HG03565 (cell line): ENCODE measurements at regions not wholly inside any gene's neighbourhood (a gene's known extent, or its start where the extent isn't known, plus 50 kb on each side); places are given as distances from the start of the nearest gene placed in this dataset.
"Not testable (repeated sequence)": the region's sequence is repeated elsewhere in the genome, so short reads cannot be mapped to it uniquely, and the experiment has no call there.

Experiments used
- ATAC-seq: cut with Tn5 transposase; IDR thresholded peaks from one replicate; pipeline ENCODE4 v1.9.1; 2021; ENCODE audit warnings: mild to moderate bottlenecking, moderate library complexity; ENCODE audit not compliant: unreplicated experiment

DNA sequence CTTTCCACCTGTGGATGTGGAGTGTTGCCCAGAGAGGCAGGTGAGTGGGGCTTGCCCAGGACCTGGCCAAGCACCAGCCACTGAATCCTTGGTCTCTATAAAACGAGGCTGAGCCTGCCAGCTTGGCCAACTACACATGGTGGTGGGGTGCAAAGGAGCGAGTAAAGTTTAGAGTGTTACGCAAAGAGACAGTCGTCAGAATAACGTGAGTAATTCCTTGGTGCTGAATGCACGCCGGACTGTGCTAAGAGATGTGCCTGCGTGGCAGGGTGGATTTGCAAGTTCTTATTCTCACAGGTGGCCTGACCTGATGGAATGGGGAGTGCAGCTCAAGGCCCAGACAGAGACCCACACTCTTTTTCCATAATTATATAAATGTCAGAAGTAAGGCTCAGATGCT, 88.6 kb upstream of the B3GAT1 start:
- ATAC-seq, result no peak

- ATAC-seq, result no peak
Measured at GRCh38 chr11:134499990-134500389, 87.9 kb upstream of the B3GAT1 start.

- ATAC-seq, result no peak
Measured at GRCh38 chr11:134498326-134499139, 86.5 kb upstream of the B3GAT1 start.

- ATAC-seq, result no peak
Measured at GRCh38 chr11:134497586-134497985, 85.5 kb upstream of the B3GAT1 start.

GRCh38 chr11:134496058-134496457, 84.0 kb upstream of the B3GAT1 start:
- not testable (repeated sequence) for ATAC-seq

GRCh38 chr11:134494395-134494794, 82.4 kb upstream of the B3GAT1 start:
- ATAC-seq, result not testable (repeated sequence)

DNA sequence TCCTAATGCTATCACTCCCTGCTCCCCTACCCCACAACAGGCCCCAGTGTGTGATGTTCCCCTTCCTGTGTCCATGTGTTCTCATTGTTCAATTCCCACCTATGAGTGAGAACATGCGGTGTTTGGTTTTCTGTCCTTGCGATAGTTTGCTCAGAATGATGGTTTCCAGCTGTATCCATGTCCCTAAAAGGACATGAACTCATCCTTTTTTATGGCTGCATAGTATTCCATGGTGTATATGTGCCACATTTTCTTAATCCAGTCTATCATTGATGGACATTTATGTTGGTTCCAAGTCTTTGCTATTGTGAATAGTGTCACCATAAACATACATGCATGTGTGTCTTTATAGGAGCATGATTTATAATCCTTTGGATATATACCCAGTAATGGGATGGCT, 80.4 kb upstream of the B3GAT1 start:
- ATAC-seq, result not testable (repeated sequence)

GRCh38 chr11:134489728-134490127, 77.7 kb upstream of the B3GAT1 start:
- ATAC-seq, result no peak

GRCh38 chr11:134488913-134489312, 76.9 kb upstream of the B3GAT1 start:
- no peak for ATAC-seq

DNA sequence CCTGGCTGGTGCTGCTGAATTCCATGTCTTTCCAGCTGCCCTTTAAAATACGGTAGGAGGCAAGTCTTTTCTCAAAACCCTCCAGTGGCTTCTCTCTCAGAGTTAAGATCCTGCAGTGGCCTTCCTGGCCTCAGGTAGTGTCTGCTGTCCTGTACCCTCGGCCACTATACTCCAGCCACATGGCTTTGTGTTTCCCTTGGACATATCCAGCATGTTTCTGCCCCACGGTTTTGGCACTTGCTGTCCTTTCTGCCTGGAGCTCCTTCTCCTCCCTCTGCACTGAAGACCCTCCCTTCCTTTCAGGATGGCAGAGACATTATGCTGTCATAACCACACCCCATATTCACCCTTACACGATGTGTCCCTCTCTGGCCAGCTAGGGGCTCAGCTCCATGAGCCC, 76.5 kb upstream of the B3GAT1 start:
- no peak for ATAC-seq

- no peak for ATAC-seq
Measured at GRCh38 chr11:134487696-134488095, 75.7 kb upstream of the B3GAT1 start.

- no peak for ATAC-seq
Measured at GRCh38 chr11:134486704-134487103, 74.7 kb upstream of the B3GAT1 start.

DNA sequence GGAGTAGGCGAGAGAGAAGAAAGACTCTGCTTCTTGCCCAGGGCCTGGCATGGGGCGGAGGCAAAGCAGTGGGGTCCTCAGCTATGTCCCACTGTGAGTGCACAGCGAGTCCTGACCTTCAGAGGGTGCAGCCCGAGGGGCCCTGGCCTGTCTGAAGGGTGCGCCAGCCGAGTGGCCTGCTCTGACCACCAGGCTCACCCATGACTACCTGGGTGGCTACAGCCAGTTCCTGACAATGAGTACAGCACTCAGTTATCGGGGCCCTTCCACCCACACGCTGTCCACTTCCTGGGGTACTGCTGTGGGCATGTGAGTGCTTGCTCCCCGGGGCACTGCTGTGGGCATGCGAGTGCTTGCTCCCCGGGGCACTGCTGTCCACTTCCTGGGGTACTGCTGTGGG, 74.1 kb upstream of the B3GAT1 start:
- no peak for ATAC-seq

GRCh38 chr11:134485316-134485715, 73.3 kb upstream of the B3GAT1 start:
- ATAC-seq, result no peak

DNA sequence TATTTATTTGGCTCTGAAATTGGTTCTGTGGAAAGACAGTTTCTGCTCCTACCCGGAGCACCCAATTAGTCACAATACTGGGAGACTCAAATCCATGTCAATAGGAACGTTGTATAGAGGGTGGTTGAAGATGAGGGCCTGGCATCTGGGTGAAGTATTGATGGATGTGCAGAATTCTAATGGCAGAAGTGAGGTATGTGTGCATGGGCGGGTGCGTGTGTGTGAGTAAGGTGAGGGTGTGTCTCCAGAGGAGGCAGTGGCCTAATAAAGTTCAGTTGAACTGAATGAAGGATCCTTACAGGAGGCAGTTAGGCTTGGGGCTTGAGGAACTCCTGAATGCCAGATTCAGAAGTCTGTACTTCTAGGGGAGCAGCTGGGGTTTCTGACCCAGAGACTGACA, 71.8 kb upstream of the B3GAT1 start:
- ATAC-seq, result no peak

DNA sequence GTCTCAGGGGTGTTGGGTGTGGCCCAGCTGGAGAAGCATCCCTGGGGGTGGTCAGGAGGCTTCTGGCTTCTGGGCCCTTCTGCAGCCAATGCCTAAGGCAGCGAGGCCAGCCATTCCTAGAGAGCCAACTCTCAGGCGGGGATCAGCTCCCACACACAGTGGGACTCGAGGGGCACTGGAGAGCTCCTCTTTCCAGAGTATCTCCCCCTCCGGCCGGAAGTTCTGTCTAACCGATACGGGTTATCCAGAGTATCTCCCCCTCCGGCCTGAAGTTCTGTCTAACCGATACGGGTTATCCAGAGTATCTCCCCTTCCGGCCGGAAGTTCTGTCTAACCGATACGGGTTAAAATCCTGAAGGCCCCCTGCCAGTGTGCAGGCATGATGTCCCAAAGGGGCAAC, 71.2 kb upstream of the B3GAT1 start:
- ATAC-seq, result no peak

GRCh38 chr11:134482865-134483264, 70.8 kb upstream of the B3GAT1 start:
- ATAC-seq, result no peak

DNA sequence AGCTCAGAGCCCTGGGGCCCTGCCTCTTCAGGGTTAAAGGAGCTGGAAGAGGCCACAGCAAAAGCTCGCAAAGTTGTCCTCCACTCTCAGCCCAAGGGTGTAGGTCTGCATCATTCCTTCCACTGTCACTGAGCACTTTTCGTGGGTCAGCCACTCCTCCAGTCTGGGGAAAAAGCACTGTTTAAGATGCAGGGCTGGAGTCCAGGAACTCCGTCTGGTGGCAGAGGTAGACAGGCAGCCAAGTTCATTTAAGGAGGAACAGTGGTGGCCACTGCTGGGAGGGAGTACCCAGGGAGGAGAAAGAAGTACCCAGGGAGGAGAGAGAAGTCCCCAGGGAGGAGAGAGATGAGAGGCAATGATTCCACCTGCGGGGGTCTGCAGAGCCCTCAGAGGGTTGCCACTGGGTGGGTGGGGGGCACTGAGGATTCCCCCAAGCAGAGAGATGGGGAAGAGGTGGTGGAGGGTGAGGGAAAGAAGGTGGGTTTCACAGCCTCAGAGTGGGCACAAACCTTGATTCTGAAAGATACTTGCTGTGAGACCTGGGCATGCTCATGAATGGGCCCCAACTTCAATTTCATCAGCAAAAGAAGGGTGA, 70.0 kb upstream of the B3GAT1 start:
- no peak for ATAC-seq

GRCh38 chr11:134481135-134481534, 69.1 kb upstream of the B3GAT1 start:
- ATAC-seq, result no peak

- no peak for ATAC-seq
Measured at GRCh38 chr11:134480136-134480712, 68.2 kb upstream of the B3GAT1 start.

DNA sequence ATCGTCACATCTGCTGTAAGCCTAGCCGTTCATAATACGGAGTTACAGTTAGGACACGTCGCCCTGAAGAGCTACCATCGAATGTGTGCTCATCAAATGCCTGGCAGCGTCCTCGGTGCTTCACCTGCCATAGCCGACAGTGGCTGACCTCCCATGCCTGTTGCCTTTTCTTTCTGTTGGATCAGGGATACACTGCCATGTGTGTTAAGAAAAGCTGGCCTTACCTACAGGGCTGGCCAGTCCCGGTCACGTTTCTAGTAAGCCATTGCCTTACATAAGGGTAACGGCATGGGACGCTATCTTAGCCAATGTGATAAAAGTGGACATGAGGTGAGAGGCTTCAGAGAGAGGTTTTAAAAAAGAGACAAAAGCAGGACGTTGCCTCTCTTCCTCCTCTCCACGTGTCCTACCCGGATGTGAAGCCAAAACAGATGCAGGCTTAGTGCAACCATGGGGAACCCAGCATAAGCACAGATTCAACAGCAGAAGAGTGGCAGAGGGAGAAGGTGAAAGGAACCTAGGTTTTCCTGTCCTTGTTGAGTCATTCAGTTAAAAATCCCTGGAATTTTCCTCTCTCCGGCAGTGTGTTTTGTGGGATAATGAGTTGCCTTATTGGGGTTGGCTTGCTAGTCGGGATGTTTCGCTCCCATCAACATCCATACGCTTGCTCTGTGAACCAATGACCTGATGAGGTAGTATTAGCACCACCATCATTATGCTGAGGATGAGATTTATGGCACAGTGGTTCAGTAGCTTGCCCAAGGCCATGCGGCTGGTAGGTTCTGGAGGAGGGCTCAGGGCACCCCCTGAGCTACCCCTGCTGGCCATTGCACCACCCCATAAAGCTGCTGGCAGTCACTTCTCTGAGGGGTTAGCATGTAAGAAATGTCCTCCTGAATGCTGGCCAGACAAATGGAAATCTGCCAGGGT, 67.4 kb upstream of the B3GAT1 start:
- no peak for ATAC-seq
